GM12878 (cell line): ENCODE measurements at regions not wholly inside any gene's neighbourhood (a gene's known extent, or its start where the extent isn't known, plus 50 kb on each side); places are given as distances from the start of the nearest gene placed in this dataset.

Experiments used
- ATF7 ChIP-seq: fragments of 450-650 bp; IDR thresholded peaks from 2 replicates; pipeline ENCODE4 v1.6.1; 2016; ENCODE audit warnings: low read depth, mild to moderate bottlenecking
- BCL3 ChIP-seq: IDR thresholded peaks from 2 replicates; pipeline ENCODE4 v1.6.1; 2011; ENCODE audit warnings: borderline replicate concordance, low read depth, mild to moderate bottlenecking, moderate library complexity, low read length; ENCODE audit not compliant: insufficient read depth, poor library complexity, severe bottlenecking
- BHLHE40 ChIP-seq, 2 experiments: fragments of 450-650 bp in 1 of 2; IDR thresholded peaks; 2 replicates each; pipeline ENCODE4 v1.6.1; 2011 to 2017; ENCODE audit warnings: low read depth in 2 of 2, borderline replicate concordance in 1 of 2, improper control_type of control experiment in 1 of 2, low read length in 1 of 2, mild to moderate bottlenecking in 1 of 2
- BRCA1 ChIP-seq: IDR thresholded peaks from 2 replicates; pipeline ENCODE4 v1.6.1; 2011; ENCODE audit warnings: low read depth, low read length, improper control_type of control experiment
- CEBPZ ChIP-seq: fragments of 150-350 bp; IDR thresholded peaks from 2 replicates; pipeline ENCODE4 v1.6.1; 2016; ENCODE audit warnings: low read depth, low read length
- CHD4 ChIP-seq: fragments of 200-600 bp; sonication (generic); IDR thresholded peaks from 2 replicates; pipeline ENCODE4 v1.6.1; 2016; ENCODE audit warnings: mild to moderate bottlenecking
- E4F1 ChIP-seq: fragments of 450-650 bp; IDR thresholded peaks from 2 replicates; pipeline ENCODE4 v1.6.1; 2018; ENCODE audit warnings: borderline replicate concordance, mild to moderate bottlenecking; ENCODE audit not compliant: partially characterized antibody
- IKZF1 ChIP-seq: fragments of 450-650 bp; conservative IDR thresholded peaks from 2 replicates; pipeline ENCODE4 v1.6.1; 2017; ENCODE audit warnings: antibody characterized with exemption, mild to moderate bottlenecking
- MXI1 ChIP-seq: fragments of 150-350 bp; IDR thresholded peaks from 2 replicates; pipeline ENCODE4 v1.6.1; 2011; ENCODE audit warnings: low read depth, mild to moderate bottlenecking, inconsistent platforms, low read length, improper control_type of control experiment
- NFIC ChIP-seq: IDR thresholded peaks from 2 replicates; pipeline ENCODE4 v1.6.1; 2012; ENCODE audit warnings: low read depth, mild to moderate bottlenecking, inconsistent platforms, low read length, moderate library complexity
- NFYA ChIP-seq: IDR thresholded peaks from 2 replicates; pipeline ENCODE4 v1.6.1; 2011; ENCODE audit warnings: low read depth, mild to moderate bottlenecking, low read length, improper control_type of control experiment, borderline replicate concordance
- RUNX3 ChIP-seq: IDR thresholded peaks from 2 replicates; pipeline ENCODE4 v1.6.1; 2012; ENCODE audit warnings: low read length, inconsistent platforms
- SMAD5 ChIP-seq: IDR thresholded peaks from 2 replicates; pipeline ENCODE4 v1.6.1; 2016; ENCODE audit warnings: antibody characterized with exemption, low read depth
- SMARCA5 ChIP-seq: fragments of 450-650 bp; IDR thresholded peaks from 2 replicates; pipeline ENCODE4 v1.6.1; 2017; ENCODE audit warnings: mild to moderate bottlenecking
- SPI1 ChIP-seq: IDR thresholded peaks from 2 replicates; pipeline ENCODE4 v1.6.1; 2011; ENCODE audit warnings: low read depth, mild to moderate bottlenecking, low read length, moderate library complexity, borderline replicate concordance; ENCODE audit not compliant: insufficient read depth
- TCF12 ChIP-seq: IDR thresholded peaks from 2 replicates; pipeline ENCODE4 v1.6.1; 2011; ENCODE audit warnings: low read depth, mild to moderate bottlenecking, low read length
- YBX1 ChIP-seq: fragments of 450-650 bp; IDR thresholded peaks from 2 replicates; pipeline ENCODE4 v1.6.1; 2016; ENCODE audit warnings: antibody characterized with exemption
- ZBTB11 ChIP-seq: fragments of 450-650 bp; formaldehyde crosslinking; IDR thresholded peaks from 2 replicates; pipeline ENCODE4 v1.5.0; 2022; ENCODE audit warnings: mild to moderate bottlenecking, missing genetic modification characterization
- ZNF384 ChIP-seq: IDR thresholded peaks from 2 replicates; pipeline ENCODE4 v1.6.1; 2012; ENCODE audit warnings: low read depth, mild to moderate bottlenecking, low read length, improper control_type of control experiment, borderline replicate concordance

GRCh38 chr6:126180585-126180984 lies 159.3 kb upstream of the CENPW start (continued):
- no peak for TF ChIP-seq BCL3
- TF ChIP-seq NFYA, result no peak
- TF ChIP-seq CHD4, result no peak
- TF ChIP-seq CEBPZ, result no peak
- TF ChIP-seq BRCA1, result no peak
- no peak for TF ChIP-seq SPI1
- TF ChIP-seq IKZF1, result peak; percentile 28; the same call in 1 of the 2 replicates
- no peak for TF ChIP-seq E4F1
- peak; percentile 71 for TF ChIP-seq RUNX3
- TF ChIP-seq NFIC, result peak; percentile 17; the same call in 1 of the 2 replicates
- no peak for TF ChIP-seq YBX1
- peak in 1 of 2 experiments; percentile 33; a peak in 1 of 4 replicates for TF ChIP-seq BHLHE40 (IDR thresholded peaks at IDR 0.05; ENCODE audit: borderline replicate concordance in 1 of 2, low read depth in 2 of 2, low read length in 1 of 2)
- peak; percentile 49; the same call in 1 of the 2 replicates for TF ChIP-seq ATF7
- TF ChIP-seq MXI1, result no peak
- TF ChIP-seq ZBTB11 (CRISPR knock-in tag), result no peak
- TF ChIP-seq ZNF384, result no peak
- no peak for TF ChIP-seq SMAD5
- no peak for TF ChIP-seq SMARCA5
- 0 out of 2 replicates have a peak, but pooled peaks have one; percentile 33 for TF ChIP-seq TCF12
